A549 (cell line): ENCODE measurements at regions not wholly inside any gene's neighbourhood (a gene's known extent, or its start where the extent isn't known, plus 50 kb on each side); places are given as distances from the start of the nearest gene placed in this dataset.

Source experiments
- ATAC-seq, 2 experiments: fragments of 200-7000 bp in 1 of 2; fragments of >200 bp in 1 of 2; cut with Nextera tagmentation in 1 of 2; cut with Tn5 transposase in 1 of 2; 3 replicates each; pipeline versions ENCODE4 v1.8.0 to v1.9.1; 2018 to 2020; ENCODE audit warnings: mild to moderate bottlenecking in 1 of 2, moderate library complexity in 1 of 2
- CTCF ChIA-PET: fragments of 300-600 bp; sonication (Branson Sonifier 250); formaldehyde crosslinking; extraction: SDS; loops from one replicate; lab custom pipeline; 2021; ENCODE audit warnings: antibody characterized with exemption, inconsistent platforms; lab: Yijun Ruan, JAX
- POLR2A ChIA-PET: fragments of 350-600 bp; formaldehyde crosslinking; extraction: SDS; loops from one replicate; lab custom pipeline; 2021; ENCODE audit warnings: antibody characterized with exemption, inconsistent platforms; lab: Yijun Ruan, JAX
- DNase-seq, 2 experiments: peaks; one replicate each; pipeline versions ENCODE4 v3.0.0 to v3.0.0-alpha.2; 2011 to 2016; ENCODE audit warnings: low read depth in 1 of 2, low spot score in 1 of 2
- FAIRE-seq: peaks from 2 replicates; lab custom pipeline; 2011; peaks lifted over from hg19 to GRCh38; lab: Jason Lieb, UNC
- H3K27ac ChIP-seq, 2 experiments: fragments of >200 bp; sonication (Bioruptor Twin); formaldehyde crosslinking; 3 replicates each; pipeline ENCODE4 v1.5.1; 2016 to 2017
- H3K4me1 ChIP-seq: fragments of >200 bp; sonication (Bioruptor Twin); formaldehyde crosslinking; 3 replicates; pipeline ENCODE4 v1.6.1; 2016
- H3K4me2 ChIP-seq: fragments of >200 bp; sonication (Bioruptor Twin); formaldehyde crosslinking; 3 replicates; pipeline ENCODE4 v1.6.1; 2016
- H3K4me3 ChIP-seq: fragments of >200 bp; sonication (Bioruptor Twin); formaldehyde crosslinking; 3 replicates; pipeline ENCODE4 v1.5.1; 2016
- H3K9me3 ChIP-seq: fragments of >200 bp; sonication (Bioruptor Twin); formaldehyde crosslinking; 3 replicates; pipeline ENCODE4 v1.6.1; 2016
- BCL3 ChIP-seq: fragments of >200 bp; sonication (Bioruptor Twin); formaldehyde crosslinking; IDR thresholded peaks from 3 replicates; pipeline ENCODE4 v1.6.1; 2016
- CHD2 ChIP-seq: fragments of 150-350 bp; IDR thresholded peaks from 2 replicates; pipeline ENCODE4 v1.6.1; 2014; ENCODE audit warnings: low read length; ENCODE audit not compliant: partially characterized antibody
- CHD4 ChIP-seq: fragments of 200-600 bp; sonication (generic); IDR thresholded peaks from 2 replicates; pipeline ENCODE4 v1.6.1; 2016; ENCODE audit warnings: antibody characterized with exemption, mild to moderate bottlenecking, borderline replicate concordance
- ELK1 ChIP-seq: fragments of 150-350 bp; IDR thresholded peaks from 2 replicates; pipeline ENCODE4 v1.6.1; 2014; ENCODE audit warnings: low read depth, mild to moderate bottlenecking, low read length
- FOSB ChIP-seq: fragments of 250-450 bp; sonication (Bioruptor Pico); IDR thresholded peaks from 2 replicates; pipeline ENCODE4 v1.5.0; 2020; ENCODE audit warnings: mild to moderate bottlenecking, moderate library complexity
- FOSL2 ChIP-seq, 2 experiments: fragments of 450-650 bp in 1 of 2; fragments of >200 bp in 1 of 2; sonication (Bioruptor Twin) in 1 of 2; formaldehyde crosslinking; IDR thresholded peaks; 2 replicates each; pipeline versions ENCODE4 v1.5.0 to v1.6.1; 2016 to 2020; ENCODE audit warnings: mild to moderate bottlenecking in 1 of 2, moderate library complexity in 1 of 2
- FOXS1 ChIP-seq: fragments of 250-450 bp; sonication (Bioruptor Pico); IDR thresholded peaks from 2 replicates; pipeline ENCODE4 v1.5.0; 2020; ENCODE audit warnings: mild to moderate bottlenecking, moderate library complexity
- GATA3 ChIP-seq: IDR thresholded peaks from 2 replicates; pipeline ENCODE4 v1.6.1; 2012; ENCODE audit warnings: borderline replicate concordance
- HDAC2 ChIP-seq: fragments of 200-600 bp; sonication (generic); IDR thresholded peaks from 2 replicates; pipeline ENCODE4 v1.6.1; 2016
- HEYL ChIP-seq: fragments of 250-450 bp; sonication (Bioruptor Pico); IDR thresholded peaks from 2 replicates; pipeline ENCODE4 v1.8.0; 2021; ENCODE audit warnings: mild to moderate bottlenecking, moderate library complexity
- KDM5A ChIP-seq: fragments of 200-600 bp; sonication (generic); IDR thresholded peaks from 2 replicates; pipeline ENCODE4 v1.6.1; 2016; ENCODE audit warnings: antibody characterized with exemption, mild to moderate bottlenecking
- MAFK ChIP-seq: fragments of 450-650 bp; IDR thresholded peaks from 2 replicates; pipeline ENCODE4 v1.6.1; 2014; ENCODE audit not compliant: partially characterized antibody
- MAX ChIP-seq: IDR thresholded peaks from 2 replicates; pipeline ENCODE4 v1.6.1; 2012
- NFE2L2 ChIP-seq: fragments of 150-350 bp; conservative IDR thresholded peaks from 2 replicates; pipeline ENCODE4 v1.6.1; 2014; ENCODE audit warnings: low read length
- NPAS2 ChIP-seq: fragments of 250-450 bp; sonication (Bioruptor Pico); IDR thresholded peaks from 2 replicates; pipeline ENCODE4 v1.8.0; 2022; ENCODE audit warnings: mild to moderate bottlenecking, moderate library complexity, borderline replicate concordance
- NR3C1 ChIP-seq: fragments of >200 bp; sonication (Bioruptor Twin); formaldehyde crosslinking; IDR thresholded peaks from 3 replicates; pipeline ENCODE4 v1.6.1; 2017
- POLR2A ChIP-seq: IDR thresholded peaks from 2 replicates; pipeline ENCODE4 v1.6.1; 2012; ENCODE audit warnings: mild to moderate bottlenecking, low read length
- SREBF2 ChIP-seq: fragments of 450-650 bp; IDR thresholded peaks from 2 replicates; pipeline ENCODE4 v1.6.1; 2014; ENCODE audit warnings: mild to moderate bottlenecking, moderate library complexity
- TFCP2L1 ChIP-seq: fragments of 250-450 bp; sonication (Bioruptor Pico); IDR thresholded peaks from 2 replicates; pipeline ENCODE4 v1.5.0; 2021; ENCODE audit warnings: mild to moderate bottlenecking
- TP53 ChIP-seq: fragments of 250-450 bp; sonication (Bioruptor Pico); IDR thresholded peaks from 2 replicates; pipeline ENCODE4 v1.5.0; 2021; ENCODE audit warnings: mild to moderate bottlenecking, moderate library complexity
- WGBS: methylation state at CpG from one replicate; pipeline ENCODE4 v1.1.6; 2017; ENCODE audit errors: missing lambda C conversion rate; 5-methylcytosine and 5-hydroxymethylcytosine counted together
- small RNA-seq, 6 experiments: library from RNA; depleted of rRNA; stranded (forward); fragments of <200 nt; gene quantifications; one replicate each; pipeline ENCODE3, GENCODE V24; 2012

DNA sequence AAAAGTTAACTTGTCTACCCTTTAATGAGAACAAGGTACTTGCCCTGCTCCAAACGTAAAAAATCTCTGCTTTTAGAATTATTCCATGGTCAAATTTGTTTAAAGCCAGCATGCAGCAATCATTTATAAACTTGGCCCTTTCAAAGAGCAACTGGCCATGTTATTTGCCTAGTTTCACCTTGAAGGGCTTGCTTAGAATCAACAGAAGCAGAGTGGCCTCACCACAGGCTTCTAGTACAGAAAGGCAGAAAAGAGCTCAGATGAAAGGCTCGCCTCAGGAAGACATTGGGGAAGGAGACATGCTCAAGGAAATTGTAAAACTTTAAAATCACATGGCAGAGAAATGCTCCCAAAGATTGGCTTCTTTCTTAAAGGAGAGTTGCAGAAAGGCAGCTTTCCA, 53.8 kb upstream of the USP26 start:
- POLR2A ChIA-PET = no interaction called here
- 13% methylated on average over 2 of the region's 2 CpGs for WGBS
- CTCF ChIA-PET = no interaction called here

More for the DNA sequence above, 53.8 kb upstream of the USP26 start:
- ATAC-seq = no peak
- FAIRE-seq = no peak
- Histone ChIP-seq H3K4me2 (no peak overlapping the region), H3K4me1 (no peaks in the 10 kb centered on the region), H3K4me3 (no peak overlapping the region), H3K9me3 (no peaks in the 10 kb centered on the region), H3K27ac (no peak overlapping the region)
- DNase-seq = no peak
- TF ChIP-seq NR3C1 (no peak), FOXS1 (CRISPR knock-in tag) (no peak), FOSL2 (IDR thresholded peaks at IDR 0.05) (no peak), FOSL2 (CRISPR knock-in tag; IDR thresholded peaks at IDR 0.05) (no peak), HDAC2 (no peak), TP53 (CRISPR knock-in tag) (no peak), CHD2 (no peak), FOSB (CRISPR knock-in tag) (no peak), CHD4 (no peak), GATA3 (no peak), SREBF2 (no peak), NPAS2 (no peak), HEYL (no peak), KDM5A (no peak), BCL3 (no peak), ELK1 (no peak), TFCP2L1 (CRISPR knock-in tag) (no peak), MAX (no peak), POLR2A (no peak), NFE2L2 (no peak), MAFK (no peak)

Small RNAs in the stretch of these regions (small RNA-seq; reads per million reads assigned to genes)
- gene RF00393 = 0 reads per million in 6 experiments
